Fibroblast of skin of right biceps (primary cell): ENCODE measurements at regions not wholly inside any gene's neighbourhood (a gene's known extent, or its start where the extent isn't known, plus 50 kb on each side); places are given as distances from the start of the nearest gene placed in this dataset.

Experiments
- DNase-seq: peaks from one replicate; pipeline ENCODE4 v3.0.0-alpha.2; 2013

DNA sequence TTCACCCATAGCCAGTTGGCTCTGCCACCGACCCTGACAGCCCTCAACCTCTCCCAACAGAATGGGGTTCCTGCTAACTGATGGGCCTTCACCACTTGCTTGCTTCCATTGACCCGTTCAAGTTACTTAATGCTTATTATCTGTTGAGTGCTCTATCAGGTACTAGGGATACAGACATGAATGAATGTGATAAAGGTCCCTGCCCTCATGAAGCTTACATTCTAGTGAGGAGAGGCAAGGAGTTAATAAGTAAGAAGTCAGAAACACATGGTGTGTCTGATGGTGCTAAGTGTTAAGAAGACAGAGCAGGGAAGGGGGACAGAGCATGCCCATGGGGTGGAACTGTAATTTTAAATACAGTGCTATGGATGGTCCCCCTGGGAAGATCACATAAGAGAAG lies 107.5 kb upstream of the JUN start:
- DNase-seq: no peak

DNA sequence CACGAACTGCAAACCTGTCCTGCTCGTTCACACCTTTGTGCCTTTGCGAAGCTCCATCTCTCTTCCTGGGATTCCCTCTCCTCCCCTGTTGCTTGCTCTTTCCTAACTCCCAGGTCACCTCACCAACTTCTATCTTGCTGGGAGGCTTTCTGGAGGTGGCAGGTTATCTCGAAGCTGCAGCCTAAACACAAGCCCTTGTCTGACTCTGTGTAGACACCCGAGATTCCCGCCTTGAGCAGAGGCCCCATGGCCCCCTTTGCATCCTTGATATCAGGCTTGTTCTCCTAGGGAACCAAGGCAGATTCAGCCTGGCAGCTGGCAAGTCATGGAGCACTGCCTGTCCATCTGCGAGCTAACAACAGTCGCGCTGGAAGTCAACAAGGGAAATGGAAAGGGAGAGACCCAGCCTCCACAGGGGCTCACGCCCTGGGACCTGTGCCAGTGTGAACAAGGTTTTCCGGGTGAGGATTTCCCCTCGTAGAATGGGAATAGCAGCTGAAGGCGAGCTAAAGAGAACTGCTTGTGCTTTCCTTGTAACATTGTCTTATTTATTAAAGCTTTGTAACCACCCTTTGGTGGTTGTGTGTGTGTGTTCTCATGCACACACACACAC lies 109.5 kb upstream of the JUN start:
- no peak for DNase-seq

DNA sequence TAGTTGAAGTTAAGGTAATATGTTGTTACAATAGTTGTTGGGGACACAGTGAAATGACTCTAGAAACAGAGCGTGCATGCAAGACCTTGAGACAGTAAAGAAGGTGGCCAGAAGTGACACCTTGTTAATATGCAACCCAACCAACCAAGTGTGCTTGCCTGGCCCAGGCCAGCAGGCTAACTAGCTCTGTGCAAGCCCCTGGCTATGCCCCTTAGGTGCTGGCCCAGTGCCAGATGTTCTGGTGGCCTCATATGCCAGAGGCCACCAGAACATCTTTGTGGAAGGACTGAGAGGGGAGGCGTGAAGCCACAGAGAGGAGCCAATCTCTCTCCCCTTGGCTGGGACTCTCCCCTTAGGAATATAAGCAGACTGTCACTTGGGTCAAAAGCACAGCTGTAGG lies 111.2 kb upstream of the JUN start:
- DNase-seq: no peak

DNA sequence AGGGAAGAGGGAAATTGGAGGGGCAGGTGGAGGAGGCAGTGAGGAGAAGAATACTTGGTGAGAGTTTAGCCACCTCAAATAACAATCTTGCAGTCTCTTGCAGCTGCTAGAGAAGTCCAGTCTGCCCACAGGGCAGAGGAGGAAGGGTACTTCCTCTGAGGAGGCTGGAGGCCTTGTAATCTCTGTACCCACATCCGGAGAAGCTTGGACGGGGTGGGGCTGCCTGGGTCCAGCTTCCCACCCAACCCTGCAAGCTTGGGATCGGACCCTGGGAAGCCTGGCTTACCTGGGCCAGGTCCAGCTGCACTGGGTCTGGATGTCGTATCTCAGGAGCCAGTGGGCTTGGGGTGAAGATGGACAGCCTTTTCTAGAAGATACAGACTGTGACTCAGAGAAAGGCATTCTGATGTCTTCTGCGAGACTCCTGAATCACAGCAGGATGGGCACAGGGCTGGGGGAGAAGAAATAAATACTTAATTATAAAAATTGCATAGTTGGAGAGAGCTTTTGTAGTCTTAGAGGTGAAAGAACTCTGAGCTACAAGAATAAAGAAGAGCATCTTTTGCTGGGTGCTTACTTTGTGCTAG lies 111.8 kb upstream of the JUN start:
- DNase-seq: peak; percentile 50

DNA sequence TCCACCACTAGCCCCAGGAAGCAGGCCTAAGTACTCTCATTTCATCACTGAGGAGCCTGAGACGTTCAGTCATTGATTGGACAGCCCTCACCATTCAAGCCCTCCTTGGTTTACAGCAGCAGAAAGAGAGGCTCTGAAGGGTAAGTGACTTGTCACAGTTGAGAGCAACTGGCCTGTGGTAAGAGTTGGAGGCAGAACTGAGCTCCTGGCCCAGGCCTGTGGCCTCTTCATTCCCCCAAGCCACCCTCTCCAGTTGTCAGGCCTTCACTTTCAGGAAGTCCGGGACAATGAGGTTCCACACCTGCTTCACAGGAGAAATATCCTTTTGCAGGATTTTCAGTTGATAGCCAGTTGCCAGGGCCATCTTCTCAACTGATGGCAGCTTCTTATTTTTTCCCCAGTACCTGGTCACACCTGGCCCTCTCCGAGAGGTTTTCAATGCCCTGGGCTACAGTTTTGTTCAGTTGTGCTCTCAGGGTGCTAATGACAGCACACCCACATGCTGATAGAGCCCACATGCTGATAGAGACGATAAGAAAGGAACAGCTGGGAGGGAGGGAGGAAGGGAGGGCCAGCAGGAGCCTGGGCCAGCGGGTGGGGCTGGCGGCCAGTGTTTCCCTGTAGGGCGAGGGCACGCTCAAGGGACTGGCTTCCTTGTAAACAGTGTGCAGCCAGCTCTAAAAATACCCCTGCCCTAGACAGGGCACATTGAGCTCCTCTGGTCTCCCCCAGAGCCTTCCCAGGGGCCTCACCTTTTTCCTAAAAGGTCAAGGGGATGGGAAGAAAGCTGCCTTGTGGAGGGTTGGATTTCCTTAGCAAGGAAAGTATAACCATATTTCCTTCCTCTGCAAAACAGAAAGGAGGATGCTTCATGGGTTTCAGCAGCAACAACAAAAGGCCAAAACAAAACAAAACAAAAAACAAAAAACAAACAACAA lies 112.7 kb upstream of the JUN start:
- DNase-seq: no peak

DNA sequence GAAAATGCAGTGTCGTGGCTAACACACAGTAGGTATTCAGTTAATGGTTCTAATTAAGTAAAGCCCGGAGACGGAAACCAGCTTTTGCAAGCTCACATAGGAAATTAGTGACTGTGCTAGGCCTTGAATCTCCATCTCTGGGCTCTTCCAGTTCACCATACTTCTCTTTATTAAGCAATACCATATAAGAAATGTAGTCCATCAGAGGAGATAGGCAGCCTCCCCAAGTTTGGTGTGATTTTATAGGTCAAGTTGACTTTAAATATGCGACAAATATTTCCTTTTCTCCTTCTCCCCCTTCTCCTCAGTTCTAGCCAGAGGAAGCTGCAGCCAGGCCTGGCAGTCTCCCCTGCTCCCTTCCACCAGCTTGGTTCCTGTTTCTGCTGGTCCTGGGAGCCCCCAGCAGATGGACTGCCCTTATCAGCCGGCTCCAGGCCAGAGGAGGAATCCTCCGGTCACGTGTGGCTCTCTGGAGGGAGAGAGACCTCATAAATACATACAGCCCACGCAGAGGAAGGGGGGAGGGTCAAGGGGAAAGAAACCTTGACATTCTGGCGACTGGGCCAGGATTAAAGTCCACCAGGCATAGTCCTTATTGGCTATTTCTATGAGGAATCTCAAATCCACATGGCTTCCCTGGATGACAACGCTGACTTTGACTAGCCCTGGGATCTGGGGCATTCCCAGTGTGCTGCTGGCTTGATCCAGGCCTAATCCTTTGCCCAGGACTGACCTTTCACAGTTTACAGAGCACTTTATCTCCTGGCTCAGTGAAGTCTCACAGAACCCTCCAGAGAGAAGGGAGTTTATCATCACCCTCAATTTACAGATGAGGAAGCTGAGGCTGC lies 115.1 kb upstream of the JUN start:
- DNase-seq: no peak

DNA sequence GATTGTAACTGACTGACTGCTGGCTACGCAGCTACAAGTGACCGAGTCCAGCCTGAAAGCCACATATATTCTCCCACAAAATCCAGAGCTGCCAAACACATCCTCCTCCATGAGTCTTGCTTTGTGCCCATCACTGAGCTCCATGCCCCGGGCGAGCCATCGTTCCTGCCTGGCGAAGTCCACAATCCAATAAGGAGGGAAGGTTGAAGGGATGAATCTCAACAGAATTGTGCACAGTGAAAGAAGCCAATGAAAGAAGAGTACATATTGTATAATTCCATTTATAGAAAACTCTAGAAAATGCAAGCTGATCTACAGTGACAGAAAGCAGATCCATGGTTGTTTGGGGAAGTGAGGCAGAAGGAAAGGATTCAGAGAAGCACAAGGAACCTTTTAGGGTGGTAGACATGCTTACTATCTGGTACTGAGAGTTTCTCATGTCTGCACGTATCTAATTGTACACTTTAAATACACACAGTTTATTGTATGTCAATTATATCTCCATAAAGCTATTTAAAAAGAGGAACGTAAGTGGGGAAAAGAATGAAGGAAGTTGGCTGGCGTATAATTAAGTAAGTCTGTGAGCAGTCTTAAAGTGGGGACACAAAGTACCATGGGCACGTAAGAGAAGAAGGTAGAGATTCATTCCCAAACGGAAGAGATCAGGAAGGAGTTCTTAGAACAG lies 115.9 kb upstream of the JUN start:
- no peak for DNase-seq

DNA sequence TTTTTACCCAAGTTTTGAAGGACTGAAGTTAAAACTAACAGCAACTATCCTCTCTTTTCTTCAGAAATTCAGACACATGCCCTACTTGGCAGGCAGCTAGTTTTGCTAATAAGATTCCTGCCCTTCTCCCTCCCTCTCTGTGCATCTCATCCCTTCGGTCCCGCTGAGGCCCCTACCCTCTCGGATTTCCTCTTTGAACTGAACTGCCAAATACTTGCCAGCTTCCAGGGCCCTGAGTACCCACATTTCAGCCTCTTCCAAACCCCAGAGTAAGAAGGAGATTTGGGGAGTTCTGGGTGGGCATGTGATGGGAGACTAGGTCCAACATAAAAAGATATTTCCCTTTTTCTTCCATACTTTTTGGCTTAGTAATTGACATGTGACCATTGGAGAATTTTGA lies 116.5 kb upstream of the JUN start:
- DNase-seq: no peak

DNA sequence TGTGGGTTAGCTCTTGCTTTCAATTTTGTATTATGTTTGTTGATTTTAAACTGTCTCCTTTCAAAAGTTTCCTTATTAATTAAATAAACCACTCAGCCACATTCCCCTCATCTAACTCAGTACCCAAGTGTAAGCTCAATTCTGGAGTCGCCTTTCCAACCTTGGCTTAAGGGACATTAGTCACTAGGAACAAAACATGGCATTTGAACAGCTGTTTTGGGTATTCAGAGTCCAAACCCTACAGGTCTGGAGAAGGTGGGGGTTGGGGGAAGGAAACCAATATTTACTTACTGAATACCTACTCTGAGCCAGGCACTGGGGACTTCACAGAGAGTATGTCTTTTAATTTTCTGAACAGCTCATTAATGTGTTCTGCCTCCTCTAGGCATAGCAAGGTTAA lies 117.2 kb upstream of the JUN start:
- DNase-seq: peak; percentile 61

DNA sequence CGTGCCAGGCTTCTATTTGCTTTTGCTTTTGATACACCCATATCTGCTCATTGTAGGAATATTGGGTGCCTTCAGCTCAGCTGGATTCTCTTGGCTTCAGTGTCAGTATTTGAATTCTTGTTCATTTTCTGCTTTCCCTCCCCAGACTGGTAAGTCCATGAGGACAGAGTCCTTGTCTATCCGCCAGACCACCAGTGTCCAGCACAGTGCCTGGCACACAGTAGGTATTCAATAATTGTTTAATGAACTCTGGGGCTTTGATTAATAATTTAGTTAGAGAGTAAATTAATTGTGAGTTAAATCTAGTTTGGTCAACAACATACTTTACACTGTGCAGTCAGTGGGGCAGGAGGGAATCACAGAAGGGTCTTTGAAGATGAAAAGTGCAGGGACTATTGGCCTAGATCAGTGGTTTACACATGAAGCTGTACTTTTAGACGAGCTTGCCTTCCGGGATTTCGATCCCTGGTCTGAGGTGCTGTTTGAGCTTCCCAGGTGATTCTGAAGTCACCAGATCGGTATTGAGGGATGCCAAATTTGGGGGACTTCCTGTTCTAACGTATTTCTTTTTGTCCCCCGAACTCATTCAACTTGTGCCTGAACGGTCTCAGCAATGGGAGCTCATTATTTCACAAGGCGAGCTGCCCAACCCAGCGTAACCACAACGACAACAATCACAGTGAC lies 119.1 kb upstream of the JUN start:
- no peak for DNase-seq

DNA sequence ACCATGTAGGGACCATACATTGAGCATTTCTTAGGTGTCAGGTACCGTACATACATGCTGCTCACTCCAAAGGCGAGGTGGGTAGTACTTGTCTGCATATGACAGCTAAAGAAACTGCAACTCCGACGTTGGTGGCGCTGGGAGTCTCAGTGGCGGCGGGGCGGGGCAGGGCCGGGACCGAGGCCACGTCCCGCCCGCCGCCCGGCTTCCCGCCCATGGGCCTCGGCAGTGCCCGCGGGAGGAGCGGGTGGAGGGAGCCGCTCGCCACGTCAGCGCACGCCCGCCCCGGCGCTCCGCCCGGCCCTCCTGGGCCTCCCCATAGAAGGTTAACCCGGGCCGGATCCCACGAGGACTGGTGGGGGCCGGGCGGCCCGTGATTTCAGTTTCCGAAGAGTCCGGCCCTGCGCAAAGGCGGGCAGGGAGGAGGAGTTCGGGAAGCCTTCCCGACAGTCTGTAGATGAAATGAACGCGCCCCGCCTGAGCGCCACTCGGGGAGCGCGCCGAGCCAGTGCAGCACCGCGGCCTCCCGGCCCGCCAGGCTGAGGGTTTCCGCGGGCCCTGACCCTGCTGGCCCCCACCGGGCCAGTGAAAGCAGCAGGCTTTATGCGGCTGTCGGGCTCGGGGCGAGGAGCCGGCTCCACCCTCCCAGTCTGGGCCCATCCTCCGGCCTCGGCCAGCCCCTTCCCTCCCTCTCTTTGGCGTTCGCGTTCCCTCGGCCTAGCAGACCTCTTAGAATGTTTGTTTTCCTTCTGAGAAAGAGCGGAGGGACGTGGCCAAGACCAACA lies 119.9 kb upstream of the JUN start:
- DNase-seq: peak; percentile 96

DNA sequence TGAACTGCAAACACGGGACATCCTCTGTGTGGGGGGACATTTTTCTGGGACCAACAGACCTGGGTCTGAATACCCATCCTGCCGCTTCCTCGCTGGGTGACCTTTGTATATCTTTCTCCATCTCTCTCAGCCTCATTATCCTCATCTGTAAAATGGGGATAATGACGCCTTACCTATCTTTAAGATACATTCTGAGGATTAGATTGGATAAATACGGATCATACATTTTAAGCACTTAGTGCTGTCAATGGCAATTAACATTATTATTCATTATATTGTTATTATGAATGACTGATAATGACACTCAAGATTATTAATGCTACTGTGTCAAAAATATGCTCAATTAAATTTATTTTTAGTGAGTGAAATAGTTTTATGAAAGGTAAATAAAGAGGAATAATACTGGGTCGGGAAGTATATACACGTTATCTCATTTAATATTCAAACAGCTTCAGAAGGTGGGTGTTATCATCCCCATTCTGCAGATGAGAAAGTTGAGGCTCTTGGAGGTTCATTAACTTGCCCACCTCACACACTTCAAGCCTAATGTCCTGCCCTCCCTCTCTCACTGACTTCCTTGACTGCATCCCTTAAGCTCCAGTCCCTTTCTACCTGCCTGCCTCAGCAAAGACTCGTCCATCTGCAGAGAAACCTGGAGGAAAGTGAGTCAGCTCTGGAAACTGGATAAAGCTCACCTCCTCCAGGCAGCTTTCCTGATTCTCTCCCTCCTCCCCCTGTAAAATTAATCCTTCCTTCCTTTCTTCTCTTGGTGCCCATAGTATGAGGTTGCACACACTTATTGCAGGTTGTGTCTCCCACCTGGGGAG lies 120.7 kb upstream of the JUN start:
- DNase-seq: no peak

DNA sequence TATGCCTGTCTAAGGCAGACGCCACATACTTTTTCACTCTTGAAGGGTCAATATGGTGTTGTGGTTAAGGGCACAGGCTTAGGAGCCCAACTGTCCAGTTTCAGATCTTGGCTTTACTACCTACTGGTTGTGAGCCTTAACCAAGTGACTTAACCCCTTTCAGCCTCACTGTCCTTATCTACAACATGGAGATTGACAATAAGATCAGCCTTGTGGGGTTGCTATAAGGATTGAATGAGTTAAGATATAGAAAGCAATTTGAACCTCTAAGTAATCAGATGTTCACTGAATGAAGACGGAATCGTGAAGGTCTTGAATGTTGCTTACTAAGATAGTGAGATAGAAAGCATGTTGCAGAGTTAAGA lies 121.3 kb upstream of the JUN start:
- DNase-seq: no peak

DNA sequence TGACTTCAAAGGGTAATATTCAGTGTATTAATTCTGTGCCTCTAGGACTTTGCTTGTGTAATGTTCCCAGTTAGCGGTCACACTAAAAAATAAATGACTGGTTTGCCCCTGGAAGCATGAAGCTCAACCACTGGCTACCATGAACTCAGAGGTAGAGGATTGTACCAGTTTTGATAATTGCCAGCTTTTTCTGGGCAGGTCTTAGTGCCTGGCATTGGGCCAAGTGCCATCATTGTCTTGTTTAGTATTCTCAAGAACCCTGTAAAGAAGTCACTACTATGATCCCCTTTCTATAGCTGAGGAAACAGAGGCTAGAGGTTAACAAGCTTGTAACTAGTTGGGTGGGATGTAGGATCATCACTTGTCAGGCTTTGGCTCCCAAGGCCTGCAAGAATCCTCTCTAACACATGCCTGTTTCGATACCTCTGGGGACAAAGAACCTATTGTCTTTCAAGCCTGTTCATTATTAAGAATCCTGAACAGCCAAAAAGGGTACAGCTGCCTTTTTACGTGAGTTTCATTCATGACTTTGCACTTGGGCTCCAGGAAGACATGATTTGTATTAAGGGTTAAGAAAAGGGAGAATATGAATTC lies 121.9 kb upstream of the JUN start:
- no peak for DNase-seq

DNA sequence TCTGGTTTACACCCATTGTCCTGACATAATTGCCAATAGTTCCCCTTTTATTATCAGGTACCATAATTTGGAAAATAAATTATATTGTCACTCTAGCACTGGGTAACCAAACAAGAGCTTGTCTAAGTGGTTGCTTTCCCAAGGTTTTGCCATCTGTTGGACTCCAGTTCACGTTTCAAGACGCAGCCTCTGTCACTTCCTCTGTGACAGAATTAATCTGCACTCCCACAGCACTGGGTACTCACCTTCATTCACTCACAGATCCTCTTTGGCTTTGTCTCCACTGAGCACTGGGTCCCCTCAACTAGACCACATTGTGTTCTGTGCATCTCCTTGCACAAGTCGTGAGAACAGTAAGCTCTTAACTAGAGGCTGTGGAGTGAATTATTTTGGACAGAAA lies 123.6 kb upstream of the JUN start:
- DNase-seq: no peak

DNA sequence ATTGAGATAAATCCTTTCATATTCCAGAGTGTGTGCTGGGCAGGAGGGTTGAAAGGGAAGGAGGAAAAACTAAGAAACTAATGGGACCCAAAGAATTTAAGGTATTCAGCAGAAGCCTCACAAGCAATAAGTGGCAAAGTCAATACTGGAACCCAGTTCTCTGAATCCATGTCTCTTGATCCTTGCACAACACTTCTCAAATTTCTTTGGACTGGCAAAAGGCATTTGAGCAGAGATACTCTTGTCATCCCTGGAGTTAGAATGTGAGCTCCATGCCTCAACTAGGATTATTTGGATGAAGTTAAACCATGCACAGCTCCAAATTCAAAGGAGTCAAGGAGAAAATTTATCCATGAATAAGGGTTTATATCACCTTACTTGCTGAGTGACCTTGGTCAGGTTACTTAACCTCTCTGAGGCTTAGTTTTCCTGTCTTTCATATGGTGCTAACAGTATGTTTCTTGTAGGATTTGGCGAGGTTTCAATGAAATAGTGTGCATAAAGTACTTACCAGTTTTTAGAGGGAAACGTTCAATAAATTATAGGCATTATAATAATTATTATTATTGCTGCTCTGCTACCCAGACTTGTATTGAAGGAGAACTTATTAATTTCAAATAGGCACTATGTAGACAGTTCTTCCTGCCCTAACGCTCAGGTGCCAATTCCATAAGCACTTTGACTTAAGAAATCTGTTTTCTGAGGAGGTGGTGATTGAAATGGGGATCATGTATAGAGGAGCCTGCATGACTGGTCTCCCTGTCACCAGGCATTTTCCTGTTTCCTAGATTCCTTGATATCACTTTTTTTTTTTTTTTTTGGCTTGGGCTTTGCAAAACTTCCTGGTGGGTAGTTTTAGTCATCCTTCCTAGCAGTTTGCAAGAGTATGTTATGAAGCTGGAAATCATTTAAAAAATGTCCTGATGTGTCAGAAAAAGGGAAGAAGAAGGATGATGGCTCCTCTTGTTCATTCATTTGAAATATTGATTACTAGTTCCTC lies 125.0 kb upstream of the JUN start:
- peak; percentile 93 for DNase-seq

DNA sequence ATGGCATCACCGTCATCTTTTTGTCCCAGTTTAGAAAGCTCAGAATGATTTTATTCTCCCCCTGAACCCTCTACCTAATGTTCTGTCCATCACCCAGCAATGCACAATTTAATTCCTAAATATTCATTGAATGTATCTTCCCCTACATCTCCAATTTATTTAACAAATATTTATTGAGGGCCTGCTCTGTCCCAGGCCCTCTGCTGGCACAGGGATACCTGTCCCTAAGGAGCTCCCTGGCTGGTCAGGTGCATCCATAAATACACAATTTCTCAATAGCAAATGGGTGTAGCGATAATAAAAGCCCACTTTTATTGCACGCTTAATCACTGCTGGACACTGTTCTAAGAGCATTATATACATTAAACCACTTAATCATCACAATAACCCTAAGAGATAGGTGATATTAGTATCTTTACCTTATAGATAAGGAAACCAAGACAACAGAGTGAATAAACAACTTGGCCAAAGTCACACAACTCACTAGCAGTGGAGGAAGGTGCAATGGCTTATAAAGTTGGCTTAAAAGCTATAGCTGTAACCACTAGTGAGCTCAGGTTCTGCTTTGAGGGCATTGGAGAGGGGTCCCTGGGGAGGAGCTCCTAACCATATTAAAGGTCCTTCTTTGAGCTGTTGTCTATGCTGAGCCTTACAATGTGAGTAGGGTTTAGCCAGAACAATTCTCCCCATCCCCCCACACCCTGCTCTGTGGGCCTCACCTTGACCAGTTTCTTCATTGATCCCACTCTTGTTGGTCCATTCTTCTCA lies 126.3 kb upstream of the JUN start:
- DNase-seq: no peak
